BE2C (cell line): ENCODE measurements at regions not wholly inside any gene's neighbourhood (a gene's known extent, or its start where the extent isn't known, plus 50 kb on each side); places are given as distances from the start of the nearest gene placed in this dataset.

ENCODE experiments used
- DNase-seq: peaks from one replicate; pipeline ENCODE4 v3.0.0-alpha.2; 2020
- H3K27me3 ChIP-seq: fragments of 250-450 bp; sonication (Bioruptor Pico); 2 replicates; pipeline ENCODE4 v1.5.1; 2020; ENCODE audit warnings: mild to moderate bottlenecking
- H3K36me3 ChIP-seq: fragments of 250-450 bp; sonication (Bioruptor Pico); 2 replicates; pipeline ENCODE4 v1.5.1; 2020; ENCODE audit warnings: mild to moderate bottlenecking
- H3K4me1 ChIP-seq: fragments of 250-450 bp; sonication (Bioruptor Pico); 2 replicates; pipeline ENCODE4 v1.5.1; 2020
- H3K4me3 ChIP-seq: 2 replicates; pipeline ENCODE4 v1.5.1; 2011; ENCODE audit warnings: low read depth, low read length
- H3K9me3 ChIP-seq: fragments of 250-450 bp; sonication (Bioruptor Pico); 2 replicates; pipeline ENCODE4 v1.5.1; 2020
- TF ChIP-seq, protein P1 (sequence below): IDR thresholded peaks from 2 replicates; pipeline ENCODE4 v1.5.1; 2012; ENCODE audit warnings: mild to moderate bottlenecking, low read depth, low read length

GRCh38 chr1:82578086-82578726 is 777.5 kb downstream of the ADGRL2 start:
- Histone ChIP-seq H3K4me1 (no peaks in the 10 kb centered on the region), H3K36me3 (no peaks in the 10 kb centered on the region), H3K9me3 (no peaks in the 10 kb centered on the region), H3K4me3 (no peak overlapping the region), H3K27me3 (no peaks in the 10 kb centered on the region)
- no peak for DNase-seq
- TF ChIP-seq, protein P1, sequence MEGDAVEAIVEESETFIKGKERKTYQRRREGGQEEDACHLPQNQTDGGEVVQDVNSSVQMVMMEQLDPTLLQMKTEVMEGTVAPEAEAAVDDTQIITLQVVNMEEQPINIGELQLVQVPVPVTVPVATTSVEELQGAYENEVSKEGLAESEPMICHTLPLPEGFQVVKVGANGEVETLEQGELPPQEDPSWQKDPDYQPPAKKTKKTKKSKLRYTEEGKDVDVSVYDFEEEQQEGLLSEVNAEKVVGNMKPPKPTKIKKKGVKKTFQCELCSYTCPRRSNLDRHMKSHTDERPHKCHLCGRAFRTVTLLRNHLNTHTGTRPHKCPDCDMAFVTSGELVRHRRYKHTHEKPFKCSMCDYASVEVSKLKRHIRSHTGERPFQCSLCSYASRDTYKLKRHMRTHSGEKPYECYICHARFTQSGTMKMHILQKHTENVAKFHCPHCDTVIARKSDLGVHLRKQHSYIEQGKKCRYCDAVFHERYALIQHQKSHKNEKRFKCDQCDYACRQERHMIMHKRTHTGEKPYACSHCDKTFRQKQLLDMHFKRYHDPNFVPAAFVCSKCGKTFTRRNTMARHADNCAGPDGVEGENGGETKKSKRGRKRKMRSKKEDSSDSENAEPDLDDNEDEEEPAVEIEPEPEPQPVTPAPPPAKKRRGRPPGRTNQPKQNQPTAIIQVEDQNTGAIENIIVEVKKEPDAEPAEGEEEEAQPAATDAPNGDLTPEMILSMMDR, result no peak

DNA sequence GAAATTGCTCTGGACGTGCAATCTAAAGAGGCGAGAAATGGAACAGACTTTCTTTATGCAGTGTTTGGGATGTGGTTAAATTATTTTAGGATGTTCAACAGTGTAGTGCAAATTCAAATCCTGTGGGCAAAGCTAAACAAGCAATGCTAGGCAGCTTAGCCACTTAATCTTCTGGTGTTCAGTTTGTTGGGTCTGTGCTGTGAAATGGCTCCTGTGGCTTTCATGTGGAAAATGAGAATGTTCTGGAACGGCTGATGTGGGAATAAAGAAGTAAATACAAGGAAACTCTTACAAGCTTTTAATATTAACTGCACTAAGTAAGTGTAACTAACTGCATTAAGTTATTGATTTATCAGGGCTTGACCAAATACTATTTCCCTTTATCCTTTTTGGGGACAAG is 766.6 kb downstream of the ADGRL2 start:
- no peak for DNase-seq
- TF ChIP-seq, protein P1, result no peak
- H3K27me3 ChIP-seq, result no peaks in the 10 kb centered on the region
- H3K36me3 ChIP-seq, result no peaks in the 10 kb centered on the region
- H3K9me3 ChIP-seq, result no peaks in the 10 kb centered on the region
- no peaks in the 10 kb centered on the region for H3K4me1 ChIP-seq
- H3K4me3 ChIP-seq, result no peak overlapping the region

DNA sequence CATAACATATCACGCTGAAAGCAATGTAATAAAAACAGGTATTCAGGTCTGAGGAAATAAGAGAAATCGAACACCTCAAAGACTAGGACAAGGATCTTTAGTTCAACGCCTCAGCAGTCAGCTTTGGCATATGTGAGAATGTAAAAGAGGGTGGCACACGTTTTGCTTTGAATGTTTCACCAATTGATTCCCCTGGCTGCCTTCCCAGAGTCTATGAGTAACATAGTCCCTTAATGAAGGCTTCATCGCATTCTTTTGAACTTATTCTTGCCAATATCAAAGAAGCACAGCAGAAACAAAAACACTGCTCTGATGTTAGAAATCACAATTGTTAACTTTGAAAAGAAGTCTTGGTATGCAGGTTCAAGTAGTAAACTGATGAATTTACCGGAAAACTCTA is 764.8 kb downstream of the ADGRL2 start:
- no peaks in the 10 kb centered on the region for H3K9me3 ChIP-seq

DNA sequence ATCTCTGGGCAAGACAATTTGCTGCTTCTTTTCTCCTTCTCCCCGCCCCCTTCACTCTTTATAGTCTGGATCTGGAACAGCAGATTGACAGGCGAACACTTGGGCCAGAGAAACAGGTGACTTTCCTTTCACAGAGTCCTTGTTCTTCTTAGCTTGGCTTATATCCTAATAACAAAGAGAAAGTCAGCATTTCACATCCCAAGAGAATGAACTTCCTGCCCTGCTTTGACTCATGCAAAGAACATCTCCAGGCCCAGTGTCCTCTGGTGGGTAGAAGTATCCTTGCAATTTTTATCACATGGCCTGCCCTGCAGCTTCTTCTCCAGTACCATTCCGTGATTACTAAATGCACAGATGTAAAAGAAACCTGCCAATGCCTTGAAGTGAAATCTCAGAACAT is 764.4 kb downstream of the ADGRL2 start:
- Histone ChIP-seq H3K9me3 (no peaks in the 10 kb centered on the region), H3K27me3 (no peaks in the 10 kb centered on the region), H3K4me3 (no peak overlapping the region), H3K4me1 (no peaks in the 10 kb centered on the region), H3K36me3 (no peaks in the 10 kb centered on the region)
- TF ChIP-seq, protein P1, result no peak
- no peak for DNase-seq

More for the DNA sequence above, 764.8 kb downstream of the ADGRL2 start:
- TF ChIP-seq, protein P1, result no peak
- no peak for DNase-seq
- Histone ChIP-seq H3K36me3 (no peaks in the 10 kb centered on the region), H3K27me3 (no peaks in the 10 kb centered on the region), H3K4me3 (no peak overlapping the region), H3K4me1 (no peaks in the 10 kb centered on the region)

DNA sequence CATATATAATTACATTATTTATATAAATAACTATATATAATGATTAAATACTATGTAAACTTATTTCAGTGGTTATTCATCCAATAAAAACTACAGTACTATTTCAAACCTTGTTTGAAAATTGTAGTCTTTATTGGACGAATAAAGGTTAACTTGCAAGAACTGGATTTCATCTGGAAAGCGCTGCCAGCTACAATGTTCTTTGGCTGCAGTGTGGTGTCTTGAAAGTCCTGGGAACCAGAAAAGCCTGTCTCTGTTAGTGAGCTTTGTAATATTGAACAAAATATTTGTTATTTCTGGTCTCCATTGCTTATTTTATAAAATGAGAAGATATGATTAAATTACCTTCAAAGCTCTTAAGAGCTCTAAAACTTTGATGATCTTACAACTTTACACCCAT is 763.6 kb downstream of the ADGRL2 start:
- TF ChIP-seq, protein P1, result no peak
- H3K27me3 ChIP-seq, result no peaks in the 10 kb centered on the region
- H3K4me3 ChIP-seq, result no peak overlapping the region

DNA sequence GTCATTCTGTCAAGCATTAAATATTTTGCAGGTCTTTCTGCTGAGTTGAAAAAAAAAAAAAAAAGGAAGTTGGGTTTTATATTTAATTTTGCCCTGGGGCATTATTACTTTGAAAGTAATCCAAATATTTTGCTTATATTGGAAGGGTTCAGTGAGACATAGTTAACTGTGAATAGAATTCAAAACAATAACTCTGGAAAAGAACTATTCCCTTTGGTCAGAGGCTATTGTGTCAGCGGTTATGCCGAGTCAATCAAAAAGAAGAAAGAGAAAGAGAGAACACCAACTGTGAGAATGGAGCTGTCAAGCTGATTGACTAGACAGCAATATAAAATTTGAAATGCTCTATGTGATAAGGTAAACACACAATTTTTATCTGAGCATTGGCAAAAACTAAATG is 761.7 kb downstream of the ADGRL2 start:
- Histone ChIP-seq H3K9me3 (no peaks in the 10 kb centered on the region), H3K36me3 (no peaks in the 10 kb centered on the region), H3K4me3 (no peak overlapping the region), H3K27me3 (no peaks in the 10 kb centered on the region), H3K4me1 (no peaks in the 10 kb centered on the region)
- TF ChIP-seq, protein P1, result no peak
- DNase-seq, result no peak

More for the DNA sequence above, 763.6 kb downstream of the ADGRL2 start:
- Histone ChIP-seq H3K4me1 (no peaks in the 10 kb centered on the region), H3K9me3 (no peaks in the 10 kb centered on the region), H3K36me3 (no peaks in the 10 kb centered on the region)
- no peak for DNase-seq
